HG03521 (cell line): ENCODE measurements at regions not wholly inside any gene's neighbourhood (a gene's known extent, or its start where the extent isn't known, plus 50 kb on each side); places are given as distances from the start of the nearest gene placed in this dataset.
"Not testable (repeated sequence)": the region's sequence is repeated elsewhere in the genome, so short reads cannot be mapped to it uniquely, and the experiment has no call there.

ENCODE experiments used
- ATAC-seq: cut with Tn5 transposase; IDR thresholded peaks from one replicate; pipeline ENCODE4 v1.9.1; 2021; ENCODE audit warnings: mild to moderate bottlenecking, moderate library complexity; ENCODE audit not compliant: unreplicated experiment

- no peak for ATAC-seq
These were observed 155.1 kb downstream of the TRIB2 start for GRCh38 chr2:12871694-12872315.

- no peak for ATAC-seq
These were observed 161.0 kb downstream of the TRIB2 start for GRCh38 chr2:12877761-12878160.

- no peak for ATAC-seq
These were observed 162.9 kb downstream of the TRIB2 start for GRCh38 chr2:12879649-12880048.

GRCh38 chr2:12881952-12882351 is 165.2 kb downstream of the TRIB2 start:
- no peak for ATAC-seq

GRCh38 chr2:12882393-12882792 is 165.7 kb downstream of the TRIB2 start:
- no peak for ATAC-seq

GRCh38 chr2:12883906-12884305 is 167.2 kb downstream of the TRIB2 start:
- no peak for ATAC-seq

- ATAC-seq = no peak
These were observed 168.1 kb downstream of the TRIB2 start for GRCh38 chr2:12884713-12885282.

GRCh38 chr2:12890066-12890465 is 173.3 kb downstream of the TRIB2 start:
- ATAC-seq = no peak

DNA sequence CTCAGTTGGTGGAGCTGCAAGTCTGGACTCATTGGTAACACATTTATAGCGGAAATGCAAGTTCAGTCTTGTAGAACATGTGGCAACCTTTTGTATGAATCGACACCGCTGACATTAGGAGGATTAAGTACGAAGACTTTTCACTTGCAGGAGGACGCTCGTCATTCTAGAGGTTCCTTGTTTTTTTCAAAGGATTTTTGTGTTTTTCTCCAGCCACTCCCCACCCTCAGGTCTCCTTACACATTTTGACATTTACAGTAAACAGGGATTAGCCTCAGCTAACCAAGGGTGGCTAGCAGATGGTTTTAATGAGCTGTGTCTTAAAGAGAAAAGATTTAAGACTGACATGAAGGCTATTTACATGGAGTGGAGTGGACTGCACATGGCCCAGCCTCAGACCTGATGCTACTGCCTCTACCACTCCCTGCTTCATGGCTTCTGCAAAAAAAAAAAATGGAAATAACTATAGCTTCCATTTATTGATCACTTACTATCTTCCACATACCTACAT is 173.8 kb downstream of the TRIB2 start:
- no peak for ATAC-seq

DNA sequence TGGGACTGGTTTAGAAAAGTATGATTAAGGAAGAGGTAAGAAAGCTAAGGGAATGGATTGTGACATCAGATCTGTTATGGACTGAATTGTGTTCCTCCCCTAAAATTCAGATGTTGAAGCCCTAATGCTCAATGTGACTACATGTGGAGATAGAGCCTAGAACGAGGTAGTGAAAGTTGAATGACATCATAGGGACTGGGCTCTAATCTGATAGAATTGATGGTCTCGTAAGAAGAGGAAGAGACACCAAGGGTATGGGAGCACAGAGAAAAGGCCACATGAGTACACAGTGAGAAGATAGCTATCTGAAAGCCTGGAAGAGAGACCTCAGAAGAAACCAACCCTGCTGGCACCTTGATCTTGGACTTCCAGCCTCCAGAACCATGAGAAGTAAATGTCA is 178.3 kb downstream of the TRIB2 start:
- no peak for ATAC-seq

DNA sequence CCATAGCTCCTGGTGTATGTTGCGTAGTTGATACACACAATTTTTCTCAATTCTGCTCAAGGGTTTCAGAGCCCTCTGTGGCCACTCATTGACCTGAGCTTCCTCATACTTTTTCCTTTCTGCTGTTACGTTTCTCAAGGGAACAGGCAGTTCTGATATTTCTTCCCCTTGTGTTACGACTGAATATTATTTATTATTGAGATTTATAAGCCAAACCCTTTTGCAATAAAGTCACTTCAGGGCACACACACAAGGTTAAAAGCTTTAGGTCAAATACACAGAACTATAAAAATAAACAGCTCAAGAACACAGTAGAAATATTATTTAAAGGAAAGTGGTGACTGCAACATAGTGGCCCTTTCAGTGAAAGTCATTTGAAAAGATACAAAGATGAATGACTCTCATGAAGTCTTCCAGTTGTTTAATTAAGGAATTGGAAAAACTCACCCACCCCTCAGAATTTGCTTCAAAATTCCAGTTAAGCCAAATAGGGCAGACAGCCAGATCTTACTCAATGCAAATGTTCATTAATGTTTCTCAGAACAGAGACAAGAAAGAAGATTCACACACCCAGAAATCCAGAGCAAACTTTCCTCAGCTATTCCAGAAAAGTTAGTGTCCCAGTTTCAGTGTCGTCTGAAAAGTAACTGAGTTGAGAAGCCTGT is 179.7 kb downstream of the TRIB2 start:
- no peak for ATAC-seq

DNA sequence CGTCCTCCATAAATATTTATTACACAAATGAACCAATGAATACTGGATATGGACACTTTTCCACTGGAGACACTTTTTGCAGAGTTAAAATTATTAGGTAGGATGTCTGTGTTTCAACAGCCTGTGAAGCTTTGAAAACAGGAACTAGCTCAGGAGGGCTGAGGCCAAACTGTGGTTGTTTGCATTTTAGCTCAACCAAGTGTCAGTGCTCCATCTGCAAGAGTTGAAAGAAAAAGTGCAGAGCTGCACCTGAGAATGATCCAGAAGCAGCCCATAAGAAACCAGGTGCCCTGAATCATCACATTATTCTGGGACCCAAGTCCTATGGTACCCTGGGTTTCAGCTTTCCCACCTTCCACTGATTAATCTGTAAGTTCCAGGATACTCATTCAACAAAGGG is 180.4 kb downstream of the TRIB2 start:
- ATAC-seq = no peak

DNA sequence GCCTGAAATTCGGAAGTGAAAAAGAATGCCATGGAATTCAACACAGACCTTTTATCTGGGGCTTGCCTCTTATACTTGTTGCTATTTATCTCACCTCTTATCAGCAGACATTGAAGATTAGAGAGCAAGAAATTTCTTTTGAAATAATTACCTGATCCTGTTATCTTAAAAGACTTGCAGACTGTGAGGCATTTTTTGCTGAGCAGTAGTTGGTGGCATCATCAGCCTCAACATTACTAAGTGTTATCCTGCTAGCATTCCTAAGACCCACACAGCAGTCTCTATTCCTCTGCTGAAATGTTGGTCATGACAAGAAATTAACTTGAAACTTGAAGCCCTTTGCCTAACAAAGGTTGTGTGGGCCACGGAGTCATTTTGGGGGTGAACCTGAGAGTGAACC is 186.5 kb downstream of the TRIB2 start:
- ATAC-seq = no peak

DNA sequence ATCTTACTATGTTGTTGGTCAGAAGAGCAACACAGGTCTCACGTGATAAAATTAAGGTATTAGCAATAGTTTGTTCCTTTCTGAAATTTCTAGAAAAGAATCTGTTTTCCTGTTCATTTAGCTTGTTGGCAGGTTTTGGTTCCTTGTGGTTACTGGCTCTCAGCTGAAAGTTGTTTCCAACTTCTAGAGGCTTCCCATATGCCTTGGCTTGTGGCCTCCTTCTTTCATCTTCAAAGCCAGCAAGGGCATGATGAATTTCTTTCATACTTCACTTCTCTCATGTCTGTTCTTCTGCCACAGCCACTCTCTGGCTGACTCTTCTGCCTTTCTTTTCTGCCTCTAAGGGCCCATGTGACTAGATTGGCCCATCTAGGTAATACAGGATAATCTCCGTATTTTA is 193.7 kb downstream of the TRIB2 start:
- ATAC-seq = no peak

GRCh38 chr2:12915787-12916186 is 199.1 kb downstream of the TRIB2 start:
- ATAC-seq = no peak

- no peak for ATAC-seq
These were observed 201.6 kb downstream of the TRIB2 start for GRCh38 chr2:12918138-12918834.

- ATAC-seq = no peak
These were observed 202.2 kb downstream of the TRIB2 start for GRCh38 chr2:12918835-12919445.

DNA sequence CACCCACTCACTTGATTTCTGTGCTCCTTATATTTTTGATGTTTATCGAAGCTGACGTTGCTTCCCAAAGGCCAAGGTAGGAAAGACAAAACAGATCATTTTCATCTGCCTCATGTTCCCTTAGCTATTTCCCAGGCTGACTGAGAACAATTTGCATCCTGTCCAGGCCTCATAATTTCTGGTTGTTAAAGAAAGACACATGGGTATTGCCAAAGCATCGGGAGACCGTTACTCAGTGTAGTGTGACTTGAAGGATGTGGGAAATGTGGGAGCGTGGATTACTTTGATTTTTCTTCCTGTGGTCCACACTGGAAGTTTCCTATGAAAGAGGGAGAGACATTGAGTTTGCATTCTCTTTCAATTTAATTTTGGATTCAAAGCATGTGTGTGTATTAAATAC is 204.6 kb downstream of the TRIB2 start:
- ATAC-seq = no peak

- no peak for ATAC-seq
These were observed 207.3 kb downstream of the TRIB2 start for GRCh38 chr2:12923907-12924610.

DNA sequence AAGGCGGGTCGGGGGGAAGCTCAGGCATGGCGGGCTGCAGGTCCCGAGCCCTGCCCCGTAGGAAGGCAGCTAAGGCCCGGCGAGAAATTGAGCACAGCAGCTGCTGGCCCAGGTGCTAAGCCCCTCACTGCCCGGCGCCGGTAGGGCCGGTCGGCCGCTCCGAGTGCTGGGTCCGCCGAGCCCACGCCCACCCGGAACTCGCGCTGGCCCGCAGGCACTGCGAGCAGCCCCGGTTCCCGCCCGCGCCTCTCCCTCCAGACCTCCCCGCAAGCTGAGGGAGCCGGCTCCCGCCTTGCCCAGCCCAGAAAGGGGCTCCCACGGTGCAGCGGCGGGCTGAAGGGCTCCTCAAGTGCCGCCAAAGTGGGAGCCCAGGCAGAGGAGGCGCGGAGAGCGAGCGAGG is 209.9 kb downstream of the TRIB2 start:
- not testable (repeated sequence) for ATAC-seq
